Pancreas (tissue), 10 donors: ENCODE measurements at regions not wholly inside any gene's neighbourhood (a gene's known extent, or its start where the extent isn't known, plus 50 kb on each side); places are given as distances from the start of the nearest gene placed in this dataset.

Experiments used
- ATAC-seq, 4 donors: fragments of 200-7000 bp; cut with Tn5 transposase; one replicate each; pipeline versions ENCODE4 v1.8.0 to v1.9.1; 2020; ENCODE audit warnings: mild to moderate bottlenecking in 4 of 4, moderate library complexity in 4 of 4
- DNase-seq, 6 donors: peaks; one replicate each; pipeline ENCODE4 v3.0.0-alpha.2; 2020
- FAIRE-seq: peaks from 2 replicates; lab custom pipeline; 2012; peaks lifted over from hg19 to GRCh38; lab: Jason Lieb, UNC
- H3K27ac ChIP-seq, 4 donors: fragments of 200-600 bp; sonication (generic); 1 replicate in 3 of 4; 2 replicates in 1 of 4; pipeline versions ENCODE4 v1.5.0 to v1.8.0; 2020
- H3K27me3 ChIP-seq, 4 donors: fragments of 200-600 bp; one replicate each; pipeline ENCODE4 v1.8.0; 2021
- H3K36me3 ChIP-seq, 3 donors: fragments of 200-600 bp; sonication (generic) in 1 of 3; one replicate each; pipeline versions ENCODE4 v1.5.0 to v1.8.0; 2020 to 2021
- H3K4me1 ChIP-seq, 3 donors: fragments of 200-600 bp; one replicate each; pipeline ENCODE4 v1.8.0; 2021
- H3K4me3 ChIP-seq, 4 donors: fragments of 200-600 bp; sonication (generic) in 2 of 4; one replicate each; pipeline versions ENCODE4 v1.5.0 to v1.8.0; 2020 to 2021
- H3K9me3 ChIP-seq, 4 donors: fragments of 200-600 bp; one replicate each; pipeline ENCODE4 v1.8.0; 2021
- CTCF ChIP-seq, 4 donors: fragments of 200-600 bp; sonication (generic) in 3 of 4; IDR thresholded peaks; one replicate each; pipeline versions ENCODE4 v1.5.0 to v1.8.0; 2021; ENCODE audit warnings: antibody characterized with exemption in 4 of 4
- WGBS, 2 donors: extraction: QIAGEN DNeasy Blood & Tissue Kit; methylation state at CpG; one replicate each; pipeline ENCODE4 v1.1.7; 2013; 5-methylcytosine and 5-hydroxymethylcytosine counted together
- intact Hi-C, 3 donors: fragments of 100-400 bp; cut with DNase I; formaldehyde crosslinking; loops; one replicate each; pipeline versions ENCODE4 v1.11.1 to v1.14.2; 2022
- donor health status: healthy with polysubstance abuse.
- donor health status: DM: no; HTN: no; CAD: no; lungs with moderate emphysema.
- donor health status: DM: no; HTN: no; CAD: no.
- donor health status: control.
- donor health status: control.
- donor health status: Bipolar disorder and iron deficiency.
- donor health status: DM: yes; HTN: yes; CAD: no.
- donor health status: DM: no; HTN: no; CAD: no.
- donor health status: DM: no; HTN: no; CAD: no.
- donor health status: DM: yes; HTN: yes; CAD: no.

DNA sequence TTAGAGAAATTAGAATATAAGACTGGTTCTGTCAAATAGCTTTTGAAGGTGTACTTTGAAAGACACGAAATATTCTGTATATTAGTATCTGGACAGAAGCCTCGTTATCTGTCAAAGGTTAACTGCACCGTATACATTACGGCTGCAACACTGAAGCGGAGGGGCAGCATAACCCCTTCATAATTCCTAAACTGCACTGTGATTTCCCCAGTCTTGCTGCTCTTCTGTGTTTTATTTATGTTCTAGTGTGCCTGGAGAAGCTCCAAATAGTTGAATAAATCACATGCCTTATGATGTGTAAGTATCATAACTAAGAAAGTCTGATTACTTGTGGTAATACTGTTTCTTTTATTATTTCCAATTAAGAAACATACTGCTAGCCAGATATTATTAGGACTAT is 285.7 kb upstream of the ROBO2 start:
- FAIRE-seq (no peak), ATAC-seq (no peak), DNase-seq (no peak)
- Histone ChIP-seq H3K36me3 (no peaks in the 10 kb centered on the region), H3K27ac (no peak overlapping the region), H3K27me3 (peaks cover 0 to 4% (median 0%) of the 10 kb centered on the region in 4 donors), H3K4me1 (no peaks in the 10 kb centered on the region), H3K9me3 (no peaks in the 10 kb centered on the region), H3K4me3 (no peak overlapping the region)
- intact Hi-C loops: no loop called here
- 78 to 89% methylated on average over 5 of the region's 5 CpGs for WGBS, 2 donors
- no peak for TF ChIP-seq CTCF (IDR thresholded peaks at IDR 0.05)

- 66 to 80% methylated on average over 8 of the region's 8 CpGs for WGBS, 2 donors
- ATAC-seq (no peak), FAIRE-seq (no peak), DNase-seq (no peak)
- no peak for TF ChIP-seq CTCF (IDR thresholded peaks at IDR 0.05)
- Histone ChIP-seq H3K36me3 (no peaks in the 10 kb centered on the region), H3K27ac (no peak overlapping the region), H3K4me1 (no peaks in the 10 kb centered on the region), H3K4me3 (no peak overlapping the region), H3K9me3 (no peaks in the 10 kb centered on the region), H3K27me3 (peaks cover 0 to 4% (median 0%) of the 10 kb centered on the region in 4 donors)
- intact Hi-C loops: no loop called here
Observed at GRCh38 chr3:76756577-76756976, 283.3 kb upstream of the ROBO2 start.

DNA sequence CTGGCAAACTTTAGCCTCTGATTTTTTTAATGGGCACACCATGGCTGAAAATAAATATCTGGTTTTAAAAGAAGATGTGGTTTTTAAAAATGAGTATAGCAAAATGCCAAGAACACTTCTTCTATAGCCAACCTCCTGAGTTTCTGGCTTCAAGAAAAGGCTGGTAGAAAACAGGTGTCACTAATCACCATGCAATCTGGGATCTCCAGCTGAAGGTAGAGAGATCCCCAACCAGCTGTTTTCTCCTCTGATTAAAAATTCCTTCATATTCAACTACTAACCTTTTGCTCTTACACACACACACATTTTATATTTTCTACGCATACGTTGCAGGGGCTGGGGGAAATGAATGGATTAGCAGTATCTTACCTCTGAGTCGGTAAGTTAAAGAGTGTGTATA is 279.6 kb upstream of the ROBO2 start:
- 93 to 97% methylated on average over 3 of the region's 3 CpGs for WGBS, 2 donors
- Histone ChIP-seq H3K36me3 (no peaks in the 10 kb centered on the region), H3K27me3 (no peaks in the 10 kb centered on the region), H3K4me1 (peaks cover 0 to 3% (median 0%) of the 10 kb centered on the region in 3 donors), H3K4me3 (no peak overlapping the region), H3K9me3 (no peaks in the 10 kb centered on the region), H3K27ac (no peak overlapping the region)
- intact Hi-C loops: no loop called here
- no peak for DNase-seq
- no peak for ATAC-seq
- FAIRE-seq: no peak
- TF ChIP-seq CTCF (IDR thresholded peaks at IDR 0.05): no peak

- Histone ChIP-seq H3K27ac (peak overlapping the region in 1 of 4 donors; percentile 11), H3K9me3 (peaks cover 0 to 4% (median 0%) of the 10 kb centered on the region in 4 donors), H3K4me1 (peaks cover 0 to 11% (median 2%) of the 10 kb centered on the region in 3 donors), H3K36me3 (no peaks in the 10 kb centered on the region), H3K4me3 (no peak overlapping the region), H3K27me3 (no peaks in the 10 kb centered on the region)
- intact Hi-C loops: no loop called here
- WGBS, 2 donors: 14% methylated on average over 5 of the region's 5 CpGs
- DNase-seq (peak in 5 of 6 donors; percentile 30 to 63 (median 50)), FAIRE-seq (no peak), ATAC-seq (peak; percentile 91 to 98 (median 97))
- no peak for TF ChIP-seq CTCF (IDR thresholded peaks at IDR 0.05)
Observed at GRCh38 chr3:76765511-76765910, 274.4 kb upstream of the ROBO2 start.

GRCh38 chr3:76768912-76769311 is 271.0 kb upstream of the ROBO2 start:
- peaks cover 0 to 11% (median 2%) of the 10 kb centered on the region in 3 donors for H3K4me1 ChIP-seq
- no peaks in the 10 kb centered on the region for H3K27me3 ChIP-seq
- WGBS, 2 donors: 80 to 90% methylated on average over 4 of the region's 4 CpGs
- no peaks in the 10 kb centered on the region for H3K36me3 ChIP-seq
- peaks cover 0 to 4% (median 0%) of the 10 kb centered on the region in 4 donors for H3K9me3 ChIP-seq
- H3K27ac ChIP-seq: no peak overlapping the region
- ATAC-seq: no peak
- no peak for DNase-seq
- no peak for FAIRE-seq
- H3K4me3 ChIP-seq: no peak overlapping the region
- intact Hi-C loops: no loop called here
- no peak for TF ChIP-seq CTCF (IDR thresholded peaks at IDR 0.05)
